Activated T-helper 1 cell treated with anti-CD3 and anti-CD28 coated beads, Interleukin-12 subunit alpha, Interleukin-12 subunit beta, Interleukin-2, Interleukin-4 antibody, amounts not matched to agents 30 ng/mL and 10 ng/mL and 1 ng/mL, durations not matched to agents 14 hours and 24 hours and 36 hours (primary cell): ENCODE measurements at regions not wholly inside any gene's neighbourhood (a gene's known extent, or its start where the extent isn't known, plus 50 kb on each side); places are given as distances from the start of the nearest gene placed in this dataset.

Experiments used
- DNase-seq: peaks from one replicate; pipeline ENCODE4 v3.0.0; 2021; ENCODE audit warnings: low spot score
- H3K27ac Mint-ChIP-seq: one replicate; pipeline ENCODE4 v1.8.0; 2021; ENCODE audit warnings: mild to moderate bottlenecking, mixed read lengths
- H3K27me3 Mint-ChIP-seq: one replicate; pipeline ENCODE4 v1.8.0; 2022; ENCODE audit warnings: mild to moderate bottlenecking, moderate library complexity, mixed read lengths; ENCODE audit not compliant: insufficient read depth
- H3K36me3 Mint-ChIP-seq: one replicate; pipeline ENCODE4 v1.8.0; 2021; ENCODE audit warnings: low read depth, mixed read lengths
- H3K4me1 Mint-ChIP-seq: one replicate; pipeline ENCODE4 v1.8.0; 2021; ENCODE audit warnings: low read depth, mixed read lengths
- H3K4me3 Mint-ChIP-seq: one replicate; pipeline ENCODE4 v1.8.0; 2021; ENCODE audit warnings: mild to moderate bottlenecking, moderate library complexity, mixed read lengths
- H3K9me3 Mint-ChIP-seq: one replicate; pipeline ENCODE4 v1.8.0; 2021; ENCODE audit warnings: mixed read lengths
- intact Hi-C: fragments of 100-400 bp; cut with micrococcal nuclease; formaldehyde crosslinking; loops from one replicate; pipeline ENCODE4 v1.15.1; 2024

GRCh38 chr11:23948851-23949250, 548.0 kb upstream of the LUZP2 start:
- Mint-ChIP-seq H3K9me3 (no peaks in the 10 kb centered on the region), H3K4me3 (no peak overlapping the region), H3K4me1 (no peaks in the 10 kb centered on the region), H3K27me3 (no peaks in the 10 kb centered on the region), H3K27ac (no peak overlapping the region), H3K36me3 (no peaks in the 10 kb centered on the region)
- intact Hi-C loops, result no loop called here
- DNase-seq, result no peak

- Mint-ChIP-seq H3K36me3 (no peaks in the 10 kb centered on the region), H3K4me3 (no peak overlapping the region), H3K27me3 (no peaks in the 10 kb centered on the region), H3K4me1 (no peaks in the 10 kb centered on the region), H3K27ac (no peak overlapping the region), H3K9me3 (no peaks in the 10 kb centered on the region)
- intact Hi-C loops, result no loop called here
- no peak for DNase-seq
These were observed 542.7 kb upstream of the LUZP2 start for GRCh38 chr11:23953951-23954710.

GRCh38 chr11:23954730-23955129, 542.1 kb upstream of the LUZP2 start:
- no peaks in the 10 kb centered on the region for H3K27me3 Mint-ChIP-seq
- no peak for DNase-seq
- no peak overlapping the region for H3K27ac Mint-ChIP-seq
- no peak overlapping the region for H3K4me3 Mint-ChIP-seq
- intact Hi-C loops, result no loop called here
- H3K9me3 Mint-ChIP-seq, result no peaks in the 10 kb centered on the region
- no peaks in the 10 kb centered on the region for H3K36me3 Mint-ChIP-seq
- H3K4me1 Mint-ChIP-seq, result no peaks in the 10 kb centered on the region

DNA sequence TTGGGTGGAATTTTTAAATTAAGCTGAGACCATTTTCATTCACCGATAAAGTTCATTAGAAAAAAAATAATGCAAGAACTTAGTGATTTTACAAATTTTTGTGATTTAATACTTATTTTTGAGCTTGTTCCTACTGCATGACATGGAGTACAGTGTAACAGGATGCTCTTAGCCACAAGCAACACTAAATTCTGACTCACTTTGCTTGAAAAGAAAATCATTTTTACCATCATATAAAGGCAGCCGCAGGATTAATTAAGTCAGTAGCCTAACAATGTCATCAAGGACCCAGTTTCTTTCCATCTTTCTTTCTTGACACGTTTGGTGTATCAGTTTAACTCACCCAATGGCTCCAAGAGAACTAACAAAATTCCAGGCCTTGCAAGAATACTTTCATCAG, 540.3 kb upstream of the LUZP2 start:
- H3K27ac Mint-ChIP-seq, result no peak overlapping the region
- intact Hi-C loops, result no loop called here

GRCh38 chr11:23957314-23957713, 539.5 kb upstream of the LUZP2 start:
- Mint-ChIP-seq H3K27ac (no peak overlapping the region), H3K4me1 (no peaks in the 10 kb centered on the region), H3K27me3 (no peaks in the 10 kb centered on the region), H3K9me3 (no peaks in the 10 kb centered on the region), H3K36me3 (no peaks in the 10 kb centered on the region), H3K4me3 (no peak overlapping the region)
- intact Hi-C loops, result no loop called here
- no peak for DNase-seq

More for the DNA sequence above, 540.3 kb upstream of the LUZP2 start:
- Mint-ChIP-seq H3K9me3 (no peaks in the 10 kb centered on the region), H3K27me3 (no peaks in the 10 kb centered on the region), H3K4me3 (no peak overlapping the region), H3K4me1 (no peaks in the 10 kb centered on the region), H3K36me3 (no peaks in the 10 kb centered on the region)
- DNase-seq, result no peak

DNA sequence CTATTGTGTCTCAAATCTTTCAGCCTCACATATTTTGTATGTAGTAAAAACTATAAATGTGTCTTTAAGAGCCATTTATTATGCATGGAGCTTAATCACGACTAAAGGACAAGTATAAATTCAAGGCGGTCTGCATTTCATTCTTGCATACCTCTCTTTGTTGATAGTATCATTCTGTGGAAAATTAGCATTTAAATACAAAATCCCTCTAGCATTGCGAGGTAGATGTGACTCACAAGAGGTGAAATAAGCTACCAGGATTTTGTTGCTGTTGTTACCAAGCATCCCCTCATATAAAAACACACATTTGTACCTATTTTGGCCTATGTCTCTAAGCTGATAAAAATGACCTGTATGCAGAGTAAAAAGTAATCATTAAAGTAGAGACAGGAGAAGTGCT, 537.4 kb upstream of the LUZP2 start:
- intact Hi-C loops, result no loop called here
- DNase-seq, result no peak
- no peak overlapping the region for H3K4me3 Mint-ChIP-seq
- H3K9me3 Mint-ChIP-seq, result no peaks in the 10 kb centered on the region
- H3K4me1 Mint-ChIP-seq, result no peaks in the 10 kb centered on the region
- no peaks in the 10 kb centered on the region for H3K36me3 Mint-ChIP-seq
- no peaks in the 10 kb centered on the region for H3K27me3 Mint-ChIP-seq
- no peak overlapping the region for H3K27ac Mint-ChIP-seq

- H3K36me3 Mint-ChIP-seq, result no peaks in the 10 kb centered on the region
- DNase-seq, result no peak
- intact Hi-C loops, result no loop called here
- H3K4me3 Mint-ChIP-seq, result no peak overlapping the region
- no peaks in the 10 kb centered on the region for H3K9me3 Mint-ChIP-seq
- H3K4me1 Mint-ChIP-seq, result no peaks in the 10 kb centered on the region
- no peak overlapping the region for H3K27ac Mint-ChIP-seq
- H3K27me3 Mint-ChIP-seq, result no peaks in the 10 kb centered on the region
These were observed 535.1 kb upstream of the LUZP2 start for GRCh38 chr11:23961503-23962338.

DNA sequence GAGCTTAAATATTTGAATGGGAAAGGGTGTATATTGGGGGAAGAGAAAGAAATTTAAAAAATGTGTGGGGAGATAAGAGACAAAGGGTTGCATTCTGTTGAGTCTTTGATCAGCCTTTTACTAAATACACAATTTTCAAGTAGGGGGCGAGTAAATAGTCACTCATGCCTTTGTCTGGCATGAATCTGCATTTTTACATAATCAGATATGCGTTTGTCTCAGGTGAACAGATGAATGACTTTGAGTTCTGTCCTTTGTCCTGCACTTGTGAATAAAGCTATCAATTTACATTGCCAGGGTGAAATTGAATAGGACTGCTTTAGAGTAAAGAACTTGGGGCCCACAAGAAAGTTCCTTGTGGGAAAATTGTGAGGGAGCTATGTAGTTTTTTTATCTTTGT, 523.6 kb upstream of the LUZP2 start:
- H3K27ac Mint-ChIP-seq, result no peak overlapping the region
- no peak for DNase-seq
- H3K27me3 Mint-ChIP-seq, result no peaks in the 10 kb centered on the region
- H3K9me3 Mint-ChIP-seq, result no peaks in the 10 kb centered on the region
- H3K36me3 Mint-ChIP-seq, result no peaks in the 10 kb centered on the region
- no peak overlapping the region for H3K4me3 Mint-ChIP-seq
- intact Hi-C loops, result no loop called here
- H3K4me1 Mint-ChIP-seq, result no peaks in the 10 kb centered on the region

GRCh38 chr11:23974051-23974450, 522.8 kb upstream of the LUZP2 start:
- no peak overlapping the region for H3K4me3 Mint-ChIP-seq
- no peaks in the 10 kb centered on the region for H3K27me3 Mint-ChIP-seq
- intact Hi-C loops, result no loop called here
- no peaks in the 10 kb centered on the region for H3K9me3 Mint-ChIP-seq
- H3K4me1 Mint-ChIP-seq, result no peaks in the 10 kb centered on the region
- no peak overlapping the region for H3K27ac Mint-ChIP-seq
- no peaks in the 10 kb centered on the region for H3K36me3 Mint-ChIP-seq
- no peak for DNase-seq

- H3K4me3 Mint-ChIP-seq, result no peak overlapping the region
- no peak for DNase-seq
- no peaks in the 10 kb centered on the region for H3K36me3 Mint-ChIP-seq
- H3K27me3 Mint-ChIP-seq, result no peaks in the 10 kb centered on the region
- no peaks in the 10 kb centered on the region for H3K9me3 Mint-ChIP-seq
- no peaks in the 10 kb centered on the region for H3K4me1 Mint-ChIP-seq
- H3K27ac Mint-ChIP-seq, result no peak overlapping the region
- intact Hi-C loops, result no loop called here
These were observed 522.3 kb upstream of the LUZP2 start for GRCh38 chr11:23974601-23975000.

- intact Hi-C loops, result no loop called here
- no peaks in the 10 kb centered on the region for H3K36me3 Mint-ChIP-seq
- DNase-seq, result no peak
- H3K4me1 Mint-ChIP-seq, result no peaks in the 10 kb centered on the region
- H3K4me3 Mint-ChIP-seq, result no peak overlapping the region
- no peaks in the 10 kb centered on the region for H3K9me3 Mint-ChIP-seq
- no peaks in the 10 kb centered on the region for H3K27me3 Mint-ChIP-seq
- no peak overlapping the region for H3K27ac Mint-ChIP-seq
These were observed 520.4 kb upstream of the LUZP2 start for GRCh38 chr11:23976426-23976825.

GRCh38 chr11:23976841-23977271, 520.0 kb upstream of the LUZP2 start:
- Mint-ChIP-seq H3K36me3 (no peaks in the 10 kb centered on the region), H3K27me3 (no peaks in the 10 kb centered on the region), H3K9me3 (no peaks in the 10 kb centered on the region), H3K27ac (no peak overlapping the region), H3K4me1 (no peaks in the 10 kb centered on the region), H3K4me3 (no peak overlapping the region)
- intact Hi-C loops, result no loop called here
- no peak for DNase-seq

DNA sequence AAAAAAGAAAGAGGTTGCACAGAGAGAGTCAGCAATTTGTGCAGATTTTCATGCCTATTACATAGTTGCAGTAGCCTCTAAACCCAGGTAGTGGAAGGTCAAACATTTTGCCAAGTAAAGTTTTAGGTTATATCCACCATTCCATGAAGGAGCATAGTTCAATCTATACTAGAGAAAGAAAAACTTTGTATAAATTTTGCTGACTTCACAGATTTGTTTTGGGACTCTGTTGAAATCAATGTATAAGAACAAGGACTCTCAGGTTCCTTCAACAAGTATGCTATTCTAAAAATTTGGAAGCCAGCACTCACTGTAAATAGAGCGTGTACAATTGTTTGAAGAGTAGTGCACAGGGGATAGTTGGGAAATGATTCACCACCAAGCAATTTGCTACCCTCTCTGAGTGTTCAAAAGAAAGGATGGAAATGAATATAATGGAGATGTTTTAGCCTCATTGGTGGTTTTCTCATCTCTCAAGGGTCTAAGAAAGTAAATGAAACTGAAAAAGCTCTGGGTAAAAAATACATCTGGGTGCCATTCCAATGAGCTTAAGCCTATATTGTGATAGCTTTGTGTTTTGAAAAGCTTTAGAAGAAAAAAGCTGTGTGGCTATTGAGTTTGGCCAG, 508.4 kb upstream of the LUZP2 start:
- H3K9me3 Mint-ChIP-seq, result peaks cover 2% of the 10 kb centered on the region
- H3K27ac Mint-ChIP-seq, result no peak overlapping the region
- intact Hi-C loops, result no loop called here

More for the DNA sequence above, 508.4 kb upstream of the LUZP2 start:
- Mint-ChIP-seq H3K36me3 (no peaks in the 10 kb centered on the region), H3K27me3 (no peaks in the 10 kb centered on the region), H3K4me3 (no peak overlapping the region), H3K4me1 (no peaks in the 10 kb centered on the region)
- DNase-seq, result no peak
